ENCODE measurements at regions not wholly inside any gene's neighbourhood (a gene's known extent, or its start where the extent isn't known, plus 50 kb on each side); places are given as distances from the start of the nearest gene placed in this dataset.

- Mint-ChIP-seq H3K27me3 (peaks cover 0 to 13% of the 10 kb centered on the region in 2 donors), H3K36me3 (no peaks in the 10 kb centered on the region)
- no peak overlapping the region for H3K4me3 ChIP-seq (ENCODE audit: low read length)
Measured at GRCh38 chr3:144036498-144036897, 64.9 kb downstream of the DIPK2A start.

GRCh38 chr3:144039661-144040060, 68.0 kb downstream of the DIPK2A start:
- CTCF ChIA-PET, result no interaction called here

More at GRCh38 chr3:144036498-144036897, 64.9 kb downstream of the DIPK2A start:
- Mint-ChIP-seq H3K27ac (no peak overlapping the region), H3K4me1 (peaks cover 6 to 18% (median 12%) of the 10 kb centered on the region in 3 donors), H3K4me3 (no peak overlapping the region), H3K9me3 (peaks cover 0 to 1% (median 0%) of the 10 kb centered on the region in 5 donors)
- H3K36me3 ChIP-seq (ENCODE audit: insufficient read depth, low read length), result no peaks in the 10 kb centered on the region
- H3K9me3 ChIP-seq (ENCODE audit: low read length), result no peaks in the 10 kb centered on the region
- CTCF ChIA-PET, result no interaction called here
- no peaks in the 10 kb centered on the region for H3K27me3 ChIP-seq (ENCODE audit: insufficient read depth, low read length, poor library complexity, severe bottlenecking)
- DNase-seq, result no peak
- POLR2A ChIA-PET, result no interaction called here
- no peaks in the 10 kb centered on the region for H3K4me1 ChIP-seq (ENCODE audit: insufficient read depth, low read length)
- H3K27ac ChIP-seq (ENCODE audit: low read depth, low read length), result no peak overlapping the region

GRCh38 chr3:144041960-144042556, 70.4 kb downstream of the DIPK2A start:
- Mint-ChIP-seq H3K9me3 (no peaks in the 10 kb centered on the region), H3K4me3 (no peak overlapping the region), H3K27ac (no peak overlapping the region), H3K27me3 (peaks cover 0 to 21% of the 10 kb centered on the region in 2 donors), H3K4me1 (no peaks in the 10 kb centered on the region), H3K36me3 (no peaks in the 10 kb centered on the region)
- Histone ChIP-seq H3K27ac (ENCODE audit: low read depth, low read length) (no peak overlapping the region), H3K36me3 (ENCODE audit: insufficient read depth, low read length) (no peaks in the 10 kb centered on the region), H3K27me3 (ENCODE audit: insufficient read depth, low read length, poor library complexity, severe bottlenecking) (no peaks in the 10 kb centered on the region), H3K4me3 (ENCODE audit: low read length) (no peak overlapping the region), H3K9me3 (ENCODE audit: low read length) (no peaks in the 10 kb centered on the region), H3K4me1 (ENCODE audit: insufficient read depth, low read length) (no peaks in the 10 kb centered on the region)
- CTCF ChIA-PET, result no interaction called here
- no peak for DNase-seq
- POLR2A ChIA-PET, result no interaction called here

More at GRCh38 chr3:144039661-144040060, 68.0 kb downstream of the DIPK2A start:
- Mint-ChIP-seq H3K27ac (no peak overlapping the region), H3K4me3 (no peak overlapping the region), H3K27me3 (peaks cover 0 to 21% of the 10 kb centered on the region in 2 donors), H3K36me3 (no peaks in the 10 kb centered on the region), H3K9me3 (peaks cover 0 to 1% (median 0%) of the 10 kb centered on the region in 5 donors), H3K4me1 (no peaks in the 10 kb centered on the region)
- H3K4me1 ChIP-seq (ENCODE audit: insufficient read depth, low read length), result no peaks in the 10 kb centered on the region
- POLR2A ChIA-PET, result no interaction called here
- H3K4me3 ChIP-seq (ENCODE audit: low read length), result no peak overlapping the region
- no peaks in the 10 kb centered on the region for H3K36me3 ChIP-seq (ENCODE audit: insufficient read depth, low read length)
- H3K9me3 ChIP-seq (ENCODE audit: low read length), result no peaks in the 10 kb centered on the region
- DNase-seq, result no peak
- H3K27ac ChIP-seq (ENCODE audit: low read depth, low read length), result no peak overlapping the region
- no peaks in the 10 kb centered on the region for H3K27me3 ChIP-seq (ENCODE audit: insufficient read depth, low read length, poor library complexity, severe bottlenecking)

GRCh38 chr3:144045766-144046165, 74.1 kb downstream of the DIPK2A start:
- Histone ChIP-seq H3K36me3 (ENCODE audit: insufficient read depth, low read length) (no peaks in the 10 kb centered on the region), H3K9me3 (ENCODE audit: low read length) (no peaks in the 10 kb centered on the region), H3K4me3 (ENCODE audit: low read length) (no peak overlapping the region), H3K4me1 (ENCODE audit: insufficient read depth, low read length) (no peaks in the 10 kb centered on the region), H3K27me3 (ENCODE audit: insufficient read depth, low read length, poor library complexity, severe bottlenecking) (no peaks in the 10 kb centered on the region), H3K27ac (ENCODE audit: low read depth, low read length) (no peak overlapping the region)
- peaks cover 2 to 13% of the 10 kb centered on the region in 2 donors for H3K27me3 Mint-ChIP-seq
- POLR2A ChIA-PET, result no interaction called here
- no peak overlapping the region for H3K4me3 Mint-ChIP-seq
- no peak overlapping the region for H3K27ac Mint-ChIP-seq
- no peaks in the 10 kb centered on the region for H3K9me3 Mint-ChIP-seq
- no peaks in the 10 kb centered on the region for H3K36me3 Mint-ChIP-seq
- DNase-seq, result no peak
- CTCF ChIA-PET, result no interaction called here
- H3K4me1 Mint-ChIP-seq, result no peaks in the 10 kb centered on the region

- no peaks in the 10 kb centered on the region for H3K9me3 ChIP-seq (ENCODE audit: low read length)
- no peak overlapping the region for H3K27ac ChIP-seq (ENCODE audit: low read depth, low read length)
- no peaks in the 10 kb centered on the region for H3K27me3 ChIP-seq (ENCODE audit: insufficient read depth, low read length, poor library complexity, severe bottlenecking)
- ChIA-PET POLR2A (no interaction called here), CTCF (no interaction called here)
- peaks cover 0 to 2% of the 10 kb centered on the region in 2 donors for H3K27me3 Mint-ChIP-seq
- no peaks in the 10 kb centered on the region for H3K9me3 Mint-ChIP-seq
- H3K4me1 Mint-ChIP-seq, result no peaks in the 10 kb centered on the region
- no peaks in the 10 kb centered on the region for H3K36me3 ChIP-seq (ENCODE audit: insufficient read depth, low read length)
- no peak overlapping the region for H3K27ac Mint-ChIP-seq
- no peaks in the 10 kb centered on the region for H3K4me1 ChIP-seq (ENCODE audit: insufficient read depth, low read length)
- H3K36me3 Mint-ChIP-seq, result no peaks in the 10 kb centered on the region
- DNase-seq, result no peak
- no peak overlapping the region for H3K4me3 Mint-ChIP-seq
- H3K4me3 ChIP-seq (ENCODE audit: low read length), result no peak overlapping the region
Measured at GRCh38 chr3:144049374-144049773, 77.8 kb downstream of the DIPK2A start.

GRCh38 chr3:144051211-144051610, 79.6 kb downstream of the DIPK2A start:
- no peaks in the 10 kb centered on the region for H3K27me3 ChIP-seq (ENCODE audit: insufficient read depth, low read length, poor library complexity, severe bottlenecking)
- H3K4me3 ChIP-seq (ENCODE audit: low read length), result no peak overlapping the region
- H3K9me3 Mint-ChIP-seq, result no peaks in the 10 kb centered on the region
- no peak overlapping the region for H3K27ac Mint-ChIP-seq
- H3K4me1 ChIP-seq (ENCODE audit: insufficient read depth, low read length), result no peaks in the 10 kb centered on the region
- H3K9me3 ChIP-seq (ENCODE audit: low read length), result no peaks in the 10 kb centered on the region
- no peak overlapping the region for H3K27ac ChIP-seq (ENCODE audit: low read depth, low read length)
- CTCF ChIA-PET, result no interaction called here
- POLR2A ChIA-PET, result no interaction called here
- H3K36me3 Mint-ChIP-seq, result no peaks in the 10 kb centered on the region
- H3K4me3 Mint-ChIP-seq, result no peak overlapping the region
- H3K27me3 Mint-ChIP-seq, result peaks cover 2% of the 10 kb centered on the region in 2 donors
- DNase-seq, result no peak
- H3K4me1 Mint-ChIP-seq, result no peaks in the 10 kb centered on the region
- no peaks in the 10 kb centered on the region for H3K36me3 ChIP-seq (ENCODE audit: insufficient read depth, low read length)

- Histone ChIP-seq H3K27ac (ENCODE audit: low read depth, low read length) (no peak overlapping the region), H3K4me1 (ENCODE audit: insufficient read depth, low read length) (no peaks in the 10 kb centered on the region), H3K9me3 (ENCODE audit: low read length) (no peaks in the 10 kb centered on the region), H3K36me3 (ENCODE audit: insufficient read depth, low read length) (no peaks in the 10 kb centered on the region), H3K27me3 (ENCODE audit: insufficient read depth, low read length, poor library complexity, severe bottlenecking) (no peaks in the 10 kb centered on the region), H3K4me3 (ENCODE audit: low read length) (no peak overlapping the region)
- DNase-seq, result no peak
- no peak overlapping the region for H3K4me3 Mint-ChIP-seq
- ChIA-PET POLR2A (no interaction called here), CTCF (no interaction called here)
- H3K27ac Mint-ChIP-seq, result no peak overlapping the region
- H3K9me3 Mint-ChIP-seq, result no peaks in the 10 kb centered on the region
- no peaks in the 10 kb centered on the region for H3K4me1 Mint-ChIP-seq
- H3K27me3 Mint-ChIP-seq, result peaks cover 2% of the 10 kb centered on the region in 2 donors
- H3K36me3 Mint-ChIP-seq, result no peaks in the 10 kb centered on the region
Measured at GRCh38 chr3:144052275-144052674, 80.7 kb downstream of the DIPK2A start.

GRCh38 chr3:144053121-144053520, 81.5 kb downstream of the DIPK2A start:
- no peaks in the 10 kb centered on the region for H3K4me1 ChIP-seq (ENCODE audit: insufficient read depth, low read length)
- ChIA-PET CTCF (no interaction called here), POLR2A (no interaction called here)
- H3K27ac ChIP-seq (ENCODE audit: low read depth, low read length), result no peak overlapping the region
- H3K9me3 ChIP-seq (ENCODE audit: low read length), result no peaks in the 10 kb centered on the region
- DNase-seq, result no peak
- Mint-ChIP-seq H3K27ac (no peak overlapping the region), H3K4me1 (no peaks in the 10 kb centered on the region), H3K27me3 (peaks cover 2% of the 10 kb centered on the region in 2 donors), H3K9me3 (no peaks in the 10 kb centered on the region), H3K4me3 (no peak overlapping the region), H3K36me3 (no peaks in the 10 kb centered on the region)
- no peaks in the 10 kb centered on the region for H3K36me3 ChIP-seq (ENCODE audit: insufficient read depth, low read length)
- H3K27me3 ChIP-seq (ENCODE audit: insufficient read depth, low read length, poor library complexity, severe bottlenecking), result no peaks in the 10 kb centered on the region
- no peak overlapping the region for H3K4me3 ChIP-seq (ENCODE audit: low read length)

GRCh38 chr3:144054766-144055165, 83.1 kb downstream of the DIPK2A start:
- H3K4me1 Mint-ChIP-seq, result no peaks in the 10 kb centered on the region
- CTCF ChIA-PET, result no interaction called here

More at GRCh38 chr3:144054766-144055165, 83.1 kb downstream of the DIPK2A start:
- Histone ChIP-seq H3K36me3 (ENCODE audit: insufficient read depth, low read length) (no peaks in the 10 kb centered on the region), H3K4me1 (ENCODE audit: insufficient read depth, low read length) (no peaks in the 10 kb centered on the region), H3K27ac (ENCODE audit: low read depth, low read length) (no peak overlapping the region), H3K27me3 (ENCODE audit: insufficient read depth, low read length, poor library complexity, severe bottlenecking) (no peaks in the 10 kb centered on the region), H3K9me3 (ENCODE audit: low read length) (no peaks in the 10 kb centered on the region), H3K4me3 (ENCODE audit: low read length) (no peak overlapping the region)
- POLR2A ChIA-PET, result no interaction called here
- Mint-ChIP-seq H3K4me3 (no peak overlapping the region), H3K27me3 (peaks cover 0 to 2% of the 10 kb centered on the region in 2 donors), H3K36me3 (no peaks in the 10 kb centered on the region), H3K27ac (no peak overlapping the region), H3K9me3 (no peaks in the 10 kb centered on the region)
- DNase-seq, result no peak

All from CD8-positive, alpha-beta memory T cell (primary cell).